Body of pancreas (tissue), 4 donors: ENCODE measurements at regions not wholly inside any gene's neighbourhood (a gene's known extent, or its start where the extent isn't known, plus 50 kb on each side); places are given as distances from the start of the nearest gene placed in this dataset.
"Not testable (repeated sequence)": the region's sequence is repeated elsewhere in the genome, so short reads cannot be mapped to it uniquely, and the experiment has no call there.

Source experiments
- ATAC-seq: fragments of 150-250 bp; one replicate; pipeline ENCODE4 v1.9.1; 2016
- DNase-seq, 4 donors: peaks; one replicate each; pipeline ENCODE4 v3.0.0-alpha.2; 2019
- H3K27ac ChIP-seq, 4 donors: fragments of 200-600 bp; sonication (generic); 1 replicate in 3 of 4; 2 replicates in 1 of 4; pipeline versions ENCODE4 v1.5.1 to v1.6.1; 2016 to 2019; ENCODE audit warnings: mild to moderate bottlenecking in 1 of 4, mixed read lengths in 1 of 4, moderate library complexity in 1 of 4
- H3K27me3 ChIP-seq, 2 donors: fragments of 200-600 bp; sonication (generic); one replicate each; pipeline ENCODE4 v1.6.0; 2016; ENCODE audit warnings: mild to moderate bottlenecking in 1 of 2
- H3K36me3 ChIP-seq, 2 donors: fragments of 200-600 bp; sonication (generic); replicated peaks in 1 of 2; 2 replicates each; pipeline ENCODE4 v1.5.1; 2016; ENCODE audit warnings: low read depth in 2 of 2; ENCODE audit not compliant: insufficient read depth in 1 of 2
- H3K4me1 ChIP-seq: fragments of 200-600 bp; sonication (generic); one replicate; pipeline ENCODE4 v1.6.0; 2016
- H3K4me3 ChIP-seq, 2 donors: fragments of 200-600 bp; sonication (generic); 1 replicate in 1 of 2; 2 replicates in 1 of 2; pipeline ENCODE4 v1.5.1; 2016 to 2019
- H3K9me3 ChIP-seq, 3 donors: fragments of 200-600 bp; sonication (generic); 1 replicate in 2 of 3; 2 replicates in 1 of 3; pipeline ENCODE4 v1.5.1; 2016
- POLR2A ChIP-seq, 3 donors: fragments of 450-650 bp; IDR thresholded peaks; one replicate each; pipeline ENCODE4 v1.6.1; 2016; ENCODE audit warnings: antibody characterized with exemption in 3 of 3, mild to moderate bottlenecking in 2 of 3
- WGBS, 2 donors: methylation state at CpG; one replicate each; pipeline ENCODE4 v1.1.5; 2017; 5-methylcytosine and 5-hydroxymethylcytosine counted together
- intact Hi-C: fragments of 100-400 bp; cut with DNase I; formaldehyde crosslinking; loops from one replicate; pipeline ENCODE4 v1.15.1; 2023
- TF ChIP-seq, protein P1 (sequence below), 7 experiments: fragments of 450-650 bp in 4 of 7; fragments of 200-600 bp in 3 of 7; sonication (generic) in 3 of 7; IDR thresholded peaks; one replicate each; pipeline ENCODE4 v1.5.1; 2016 to 2019; ENCODE audit warnings: antibody characterized with exemption in 7 of 7

DNA sequence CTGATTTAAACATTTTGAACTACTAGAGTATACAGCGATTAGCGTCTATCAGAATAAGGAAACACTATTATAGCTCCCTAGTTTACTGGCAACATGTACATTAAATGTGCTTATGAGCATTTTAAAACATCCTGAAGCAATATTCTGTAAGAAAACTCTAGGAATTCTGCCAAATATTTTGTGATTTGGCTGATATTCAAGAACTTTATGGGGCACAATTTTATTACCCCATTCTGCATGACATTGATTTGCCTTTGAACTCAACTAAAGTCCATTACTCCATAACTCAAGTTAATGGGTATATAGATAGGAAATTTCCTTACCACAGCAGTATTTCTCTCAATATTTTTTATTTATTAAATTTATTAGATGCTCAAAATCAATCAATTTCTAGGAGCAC is 369.9 kb upstream of the KCND2 start:
- intact Hi-C loops: no loop called here
- Histone ChIP-seq H3K4me1 (no peaks in the 10 kb centered on the region), H3K9me3 (no peaks in the 10 kb centered on the region), H3K4me3 (no peak overlapping the region), H3K27me3 (no peaks in the 10 kb centered on the region), H3K27ac (no peak overlapping the region), H3K36me3 (no peaks in the 10 kb centered on the region)
- DNase-seq (no peak), ATAC-seq (no peak)
- TF ChIP-seq POLR2A (IDR thresholded peaks at IDR 0.05): no peak
- TF ChIP-seq, protein P1, sequence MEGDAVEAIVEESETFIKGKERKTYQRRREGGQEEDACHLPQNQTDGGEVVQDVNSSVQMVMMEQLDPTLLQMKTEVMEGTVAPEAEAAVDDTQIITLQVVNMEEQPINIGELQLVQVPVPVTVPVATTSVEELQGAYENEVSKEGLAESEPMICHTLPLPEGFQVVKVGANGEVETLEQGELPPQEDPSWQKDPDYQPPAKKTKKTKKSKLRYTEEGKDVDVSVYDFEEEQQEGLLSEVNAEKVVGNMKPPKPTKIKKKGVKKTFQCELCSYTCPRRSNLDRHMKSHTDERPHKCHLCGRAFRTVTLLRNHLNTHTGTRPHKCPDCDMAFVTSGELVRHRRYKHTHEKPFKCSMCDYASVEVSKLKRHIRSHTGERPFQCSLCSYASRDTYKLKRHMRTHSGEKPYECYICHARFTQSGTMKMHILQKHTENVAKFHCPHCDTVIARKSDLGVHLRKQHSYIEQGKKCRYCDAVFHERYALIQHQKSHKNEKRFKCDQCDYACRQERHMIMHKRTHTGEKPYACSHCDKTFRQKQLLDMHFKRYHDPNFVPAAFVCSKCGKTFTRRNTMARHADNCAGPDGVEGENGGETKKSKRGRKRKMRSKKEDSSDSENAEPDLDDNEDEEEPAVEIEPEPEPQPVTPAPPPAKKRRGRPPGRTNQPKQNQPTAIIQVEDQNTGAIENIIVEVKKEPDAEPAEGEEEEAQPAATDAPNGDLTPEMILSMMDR (IDR thresholded peaks at IDR 0.05): no peak
- whole genome bisulfite sequencing, 2 donors: 81 to 82% methylated on average over 2 of the region's 2 CpGs

DNA sequence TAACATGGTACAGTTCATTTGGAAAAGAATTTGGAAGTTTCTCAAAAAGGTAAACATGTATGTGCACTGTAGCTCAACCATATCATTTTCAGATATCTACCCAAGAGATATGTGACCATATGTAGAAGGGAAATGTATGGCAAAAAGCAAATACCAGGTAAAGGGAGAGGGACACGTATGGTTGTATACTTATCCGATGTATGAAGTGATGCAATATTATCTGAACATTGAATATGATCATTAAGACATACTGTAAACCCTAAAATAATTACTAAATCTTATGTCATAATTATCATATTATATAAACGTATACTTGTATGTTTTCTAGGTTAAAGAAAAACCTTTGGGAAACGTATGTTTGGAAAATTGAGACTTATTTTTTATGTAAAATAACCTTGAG is 367.5 kb upstream of the KCND2 start:
- TF ChIP-seq POLR2A (IDR thresholded peaks at IDR 0.05): no peak
- TF ChIP-seq, protein P1 (IDR thresholded peaks at IDR 0.05): no peak
- H3K27me3 ChIP-seq: no peaks in the 10 kb centered on the region
- no peaks in the 10 kb centered on the region for H3K9me3 ChIP-seq
- WGBS, 2 donors: 59 to 61% methylated on average over 4 of the region's 4 CpGs
- H3K4me1 ChIP-seq: no peaks in the 10 kb centered on the region
- DNase-seq (no peak), ATAC-seq (no peak)
- no peak overlapping the region for H3K4me3 ChIP-seq
- no peaks in the 10 kb centered on the region for H3K36me3 ChIP-seq
- no peak overlapping the region for H3K27ac ChIP-seq
- intact Hi-C loops: no loop called here

DNA sequence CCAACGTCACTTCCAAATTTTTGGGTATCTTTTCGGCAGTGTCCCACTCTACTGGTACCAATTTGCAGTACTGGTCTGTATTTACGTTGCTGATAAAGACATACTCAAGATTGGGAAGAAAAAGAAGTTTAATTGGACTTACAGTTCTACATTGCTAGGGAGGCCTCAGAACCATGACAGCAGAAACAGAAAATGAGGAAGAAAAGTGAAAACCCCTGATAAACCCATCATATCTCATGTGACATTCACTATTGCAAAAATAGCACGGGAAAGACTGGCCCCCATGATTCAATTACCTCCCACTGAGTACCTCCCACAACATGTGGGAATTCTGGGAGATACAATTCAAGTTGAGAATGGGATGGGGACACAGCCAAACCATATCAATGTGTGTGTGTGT is 364.0 kb upstream of the KCND2 start:
- H3K27me3 ChIP-seq: no peaks in the 10 kb centered on the region
- ATAC-seq (no peak), DNase-seq (no peak)
- H3K9me3 ChIP-seq: no peaks in the 10 kb centered on the region
- WGBS, 2 donors: 40 to 55% methylated on average over 4 of the region's 4 CpGs
- intact Hi-C loops: no loop called here
- H3K36me3 ChIP-seq: no peaks in the 10 kb centered on the region
- H3K27ac ChIP-seq: no peak overlapping the region
- no peak overlapping the region for H3K4me3 ChIP-seq
- TF ChIP-seq POLR2A (IDR thresholded peaks at IDR 0.05): no peak
- TF ChIP-seq, protein P1 (IDR thresholded peaks at IDR 0.05): no peak
- no peaks in the 10 kb centered on the region for H3K4me1 ChIP-seq

DNA sequence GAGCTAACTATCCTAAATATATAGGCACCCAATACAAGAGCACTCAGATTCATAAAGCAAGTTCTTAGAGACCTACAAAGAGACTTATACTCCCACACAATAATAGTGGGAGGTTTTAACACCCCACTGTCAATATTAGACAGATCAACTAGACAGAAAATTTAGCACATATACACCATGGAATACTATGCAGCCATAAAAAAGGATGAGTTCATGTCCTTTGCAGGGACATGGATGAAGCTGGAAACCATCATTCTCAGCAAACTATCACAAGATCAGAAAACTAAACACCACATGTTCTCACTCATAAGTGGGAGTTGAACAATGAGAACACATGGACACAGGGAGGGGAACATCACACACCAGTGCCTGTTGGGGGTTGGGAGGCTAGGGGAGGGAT is 358.9 kb upstream of the KCND2 start:
- H3K4me1 ChIP-seq, intact Hi-C loops, H3K27ac ChIP-seq, H3K4me3 ChIP-seq, H3K9me3 ChIP-seq, H3K36me3 ChIP-seq, H3K27me3 ChIP-seq, DNase-seq, ATAC-seq: not testable (repeated sequence)

DNA sequence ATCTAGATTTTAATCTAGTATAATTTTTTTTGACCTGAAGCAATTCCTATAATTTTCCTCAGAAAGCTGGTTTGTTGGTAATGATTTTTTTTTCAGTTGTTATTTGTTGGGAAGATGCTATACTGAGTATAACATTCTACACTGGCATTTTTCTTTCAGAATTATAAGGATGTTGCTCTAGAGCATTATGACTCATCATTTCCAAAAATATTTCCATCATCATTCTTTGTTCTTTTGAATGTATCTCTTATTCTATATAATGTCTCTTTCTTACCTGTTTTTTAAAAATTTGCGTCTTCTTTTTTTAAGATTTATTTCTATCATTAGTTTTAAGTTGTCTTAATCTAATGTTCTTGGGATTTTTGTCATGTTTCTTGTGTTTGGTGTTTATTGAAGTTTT is 356.5 kb upstream of the KCND2 start:
- Histone ChIP-seq H3K27me3 (no peaks in the 10 kb centered on the region), H3K27ac (no peak overlapping the region), H3K4me3 (no peak overlapping the region), H3K9me3 (no peaks in the 10 kb centered on the region), H3K36me3 (no peaks in the 10 kb centered on the region), H3K4me1 (no peaks in the 10 kb centered on the region)
- 63 to 75% methylated on average over 1 of the region's 1 CpG for WGBS, 2 donors
- ATAC-seq: no peak
- no peak for DNase-seq
- no peak for TF ChIP-seq POLR2A (IDR thresholded peaks at IDR 0.05)
- intact Hi-C loops: no loop called here

DNA sequence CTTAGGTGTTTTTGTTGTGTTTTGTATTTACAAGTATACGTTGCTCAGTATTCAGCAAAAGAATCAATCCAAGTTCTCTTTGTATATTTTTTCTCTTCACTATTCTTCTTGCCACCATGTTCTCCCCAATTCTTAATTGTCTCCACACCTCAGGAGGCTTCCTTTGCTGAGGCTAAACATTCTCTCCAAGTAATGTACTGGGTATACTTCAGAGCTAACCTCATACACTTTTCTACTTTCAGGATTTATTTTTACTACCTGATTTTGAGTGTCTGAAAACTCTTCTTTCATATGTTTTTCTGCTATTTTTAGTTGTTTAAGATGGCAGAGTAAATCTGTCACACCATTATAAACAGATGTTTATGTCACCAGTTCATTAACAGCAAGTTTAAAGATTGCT is 354.8 kb upstream of the KCND2 start:
- DNase-seq (no peak), ATAC-seq (no peak)
- Histone ChIP-seq H3K4me1 (no peaks in the 10 kb centered on the region), H3K4me3 (no peak overlapping the region), H3K27ac (no peak overlapping the region), H3K27me3 (no peaks in the 10 kb centered on the region), H3K36me3 (no peaks in the 10 kb centered on the region), H3K9me3 (no peaks in the 10 kb centered on the region)
- TF ChIP-seq POLR2A (IDR thresholded peaks at IDR 0.05): no peak
- intact Hi-C loops: no loop called here
- WGBS, 2 donors: 57 to 65% methylated on average over 1 of the region's 1 CpG
